HG03095 (cell line): ENCODE measurements at regions not wholly inside any gene's neighbourhood (a gene's known extent, or its start where the extent isn't known, plus 50 kb on each side); places are given as distances from the start of the nearest gene placed in this dataset.
"Not testable (repeated sequence)": the region's sequence is repeated elsewhere in the genome, so short reads cannot be mapped to it uniquely, and the experiment has no call there.

Source experiments
- ATAC-seq: cut with Tn5 transposase; IDR thresholded peaks from one replicate; pipeline ENCODE4 v1.9.1; 2021; ENCODE audit warnings: moderate library complexity; ENCODE audit not compliant: unreplicated experiment

DNA sequence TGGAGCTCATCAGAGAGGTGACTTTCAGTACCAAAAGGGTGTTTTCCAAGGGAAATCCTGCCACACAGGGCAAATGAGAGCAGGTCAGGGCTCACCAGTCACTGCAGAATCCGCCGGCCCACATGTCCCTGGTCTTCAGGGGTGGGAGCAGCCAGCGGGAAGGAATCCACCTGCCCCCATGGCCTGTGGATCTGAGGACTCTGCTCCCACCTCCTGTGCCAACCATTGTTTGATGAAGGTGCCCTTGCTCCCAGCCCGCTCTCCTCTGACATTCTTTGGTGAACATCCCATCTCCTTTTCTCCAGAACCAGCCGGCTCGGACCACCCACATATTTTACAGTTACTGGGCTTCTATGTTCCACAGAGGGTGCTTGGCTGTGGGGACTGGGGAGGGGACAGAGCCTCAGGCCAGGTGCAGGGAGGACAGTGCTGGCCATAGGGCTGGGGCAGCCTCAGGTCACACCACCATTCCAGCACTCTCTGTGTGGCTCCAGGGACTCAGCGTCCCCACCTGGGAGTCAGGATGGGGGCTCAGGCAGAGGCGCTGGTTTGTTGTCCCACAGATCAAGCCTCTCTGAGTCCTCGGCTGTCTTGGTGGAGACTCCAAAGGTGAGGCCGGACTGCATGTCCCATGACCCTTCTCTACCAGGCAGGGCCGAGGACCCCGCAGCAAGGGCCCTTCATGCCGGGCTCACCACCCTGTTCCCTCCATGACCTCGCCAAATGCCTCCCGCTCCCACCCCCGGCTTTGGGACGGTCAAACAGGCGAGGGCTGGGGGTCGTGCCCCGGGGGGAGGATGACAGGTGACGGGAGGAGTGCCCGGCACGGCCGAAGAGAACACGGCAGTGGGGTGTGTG is 183.2 kb upstream of the ZNF469 start:
- ATAC-seq, result not testable (repeated sequence)

GRCh38 chr16:88200154-88200895 is 182.4 kb upstream of the ZNF469 start:
- ATAC-seq, result not testable (repeated sequence)

- ATAC-seq, result no peak
Measured at GRCh38 chr16:88200896-88201185, 181.9 kb upstream of the ZNF469 start.

- not testable (repeated sequence) for ATAC-seq
Measured at GRCh38 chr16:88201611-88202010, 181.1 kb upstream of the ZNF469 start.

GRCh38 chr16:88202207-88202745 is 180.5 kb upstream of the ZNF469 start:
- no peak for ATAC-seq

DNA sequence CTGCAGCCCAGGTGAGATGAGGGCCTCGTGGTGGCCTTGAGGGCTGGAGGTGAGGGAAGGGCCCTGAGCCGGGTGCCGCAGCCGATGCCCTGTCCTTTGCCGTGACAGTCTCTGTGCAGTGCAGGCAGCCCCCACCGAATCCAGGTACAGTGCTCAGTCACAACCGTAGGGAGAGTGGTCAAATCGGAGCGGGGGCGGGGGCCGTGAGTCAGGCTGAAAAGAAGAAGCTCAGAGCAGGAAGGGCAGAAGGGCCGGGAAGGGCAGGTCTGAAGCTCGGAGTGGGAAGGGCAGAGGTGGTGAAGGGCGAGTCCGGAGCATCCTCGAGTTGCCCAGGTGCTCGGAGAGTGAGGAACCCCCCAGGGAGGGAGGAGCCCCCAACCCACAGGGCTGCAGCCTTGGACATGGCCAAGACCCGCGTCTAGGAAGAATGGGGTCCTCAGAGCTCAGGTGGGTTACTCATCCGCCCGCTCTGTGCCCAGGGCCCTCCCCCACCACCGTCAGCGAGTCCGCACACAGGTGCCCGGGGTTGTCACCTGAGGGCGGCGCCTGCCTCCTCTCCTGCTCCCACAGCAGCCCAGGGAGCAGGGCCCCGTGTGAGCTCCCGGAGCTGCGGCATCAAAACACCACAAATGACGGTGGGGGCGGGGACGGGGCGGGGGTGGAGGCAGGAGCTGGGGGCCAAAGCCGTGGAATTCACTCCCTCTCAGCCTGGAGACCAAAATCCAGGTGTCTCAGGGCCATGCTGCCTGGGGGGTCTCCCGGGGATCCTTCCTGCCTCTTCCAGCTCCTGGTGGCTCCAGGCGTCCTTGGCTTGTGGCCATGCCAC is 179.7 kb upstream of the ZNF469 start:
- ATAC-seq, result not testable (repeated sequence)

- not testable (repeated sequence) for ATAC-seq
Measured at GRCh38 chr16:88204131-88205110, 178.3 kb upstream of the ZNF469 start.

- not testable (repeated sequence) for ATAC-seq
Measured at GRCh38 chr16:88205482-88205881, 177.3 kb upstream of the ZNF469 start.

GRCh38 chr16:88206006-88206405 is 176.8 kb upstream of the ZNF469 start:
- not testable (repeated sequence) for ATAC-seq

- not testable (repeated sequence) for ATAC-seq
Measured at GRCh38 chr16:88206516-88206915, 176.2 kb upstream of the ZNF469 start.

DNA sequence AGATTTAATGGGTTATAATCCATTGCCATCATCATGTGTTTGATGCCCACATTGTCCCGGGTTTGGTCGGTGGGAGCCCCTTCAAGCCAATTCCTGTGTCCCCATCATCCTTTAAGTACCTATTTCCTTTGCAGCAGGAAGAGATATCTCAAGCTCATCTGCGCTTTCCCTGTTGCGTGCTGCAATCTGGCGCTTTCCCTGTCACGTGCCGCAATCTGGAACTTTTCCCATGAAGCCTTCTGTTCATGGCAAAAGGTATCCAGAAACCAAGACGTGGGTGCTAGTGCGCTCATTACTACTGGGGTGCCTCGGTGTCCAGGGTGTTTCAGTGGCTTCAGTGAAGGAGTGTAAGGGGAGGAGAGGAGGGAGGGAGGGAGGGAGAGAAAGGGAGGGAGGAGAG is 174.6 kb upstream of the ZNF469 start:
- no peak for ATAC-seq

DNA sequence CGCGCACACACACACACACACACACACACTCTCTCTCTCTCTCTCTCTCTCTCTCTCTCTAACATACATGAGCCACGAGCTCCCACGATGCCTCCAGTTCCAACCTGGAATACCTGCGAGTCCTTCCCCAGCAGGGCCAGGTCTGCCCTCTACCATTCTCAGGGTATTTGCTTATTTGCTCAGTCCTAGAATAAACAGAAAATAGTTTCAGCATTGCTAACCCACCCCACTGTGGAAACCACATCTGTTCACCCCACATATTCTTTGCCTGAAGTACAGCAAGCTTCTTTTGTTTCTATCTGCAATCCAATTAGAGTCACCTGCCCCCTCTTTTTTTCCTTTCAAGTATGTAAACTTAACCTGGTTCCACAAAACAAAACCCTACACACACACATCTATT is 174.0 kb upstream of the ZNF469 start:
- not testable (repeated sequence) for ATAC-seq

DNA sequence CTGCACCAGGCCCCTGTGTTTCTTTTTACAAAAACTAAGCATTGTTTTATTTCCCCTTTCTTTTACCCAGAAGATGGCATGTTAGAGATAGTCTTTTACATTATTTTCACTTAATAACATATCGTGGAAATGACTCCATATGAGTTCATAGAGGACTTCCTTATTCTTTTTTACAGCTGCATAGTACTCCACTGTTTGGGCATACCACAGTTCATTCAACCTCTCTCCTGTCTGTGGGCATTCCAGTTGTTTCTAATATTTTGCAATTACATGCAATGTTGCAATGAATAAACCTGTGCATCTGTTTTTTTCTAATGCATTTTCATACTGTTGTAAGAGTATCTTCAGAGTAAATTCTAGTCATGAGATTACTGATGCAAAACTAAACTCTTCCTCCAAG is 173.2 kb upstream of the ZNF469 start:
- ATAC-seq, result not testable (repeated sequence)

GRCh38 chr16:88213937-88214336 is 168.8 kb upstream of the ZNF469 start:
- ATAC-seq, result not testable (repeated sequence)

DNA sequence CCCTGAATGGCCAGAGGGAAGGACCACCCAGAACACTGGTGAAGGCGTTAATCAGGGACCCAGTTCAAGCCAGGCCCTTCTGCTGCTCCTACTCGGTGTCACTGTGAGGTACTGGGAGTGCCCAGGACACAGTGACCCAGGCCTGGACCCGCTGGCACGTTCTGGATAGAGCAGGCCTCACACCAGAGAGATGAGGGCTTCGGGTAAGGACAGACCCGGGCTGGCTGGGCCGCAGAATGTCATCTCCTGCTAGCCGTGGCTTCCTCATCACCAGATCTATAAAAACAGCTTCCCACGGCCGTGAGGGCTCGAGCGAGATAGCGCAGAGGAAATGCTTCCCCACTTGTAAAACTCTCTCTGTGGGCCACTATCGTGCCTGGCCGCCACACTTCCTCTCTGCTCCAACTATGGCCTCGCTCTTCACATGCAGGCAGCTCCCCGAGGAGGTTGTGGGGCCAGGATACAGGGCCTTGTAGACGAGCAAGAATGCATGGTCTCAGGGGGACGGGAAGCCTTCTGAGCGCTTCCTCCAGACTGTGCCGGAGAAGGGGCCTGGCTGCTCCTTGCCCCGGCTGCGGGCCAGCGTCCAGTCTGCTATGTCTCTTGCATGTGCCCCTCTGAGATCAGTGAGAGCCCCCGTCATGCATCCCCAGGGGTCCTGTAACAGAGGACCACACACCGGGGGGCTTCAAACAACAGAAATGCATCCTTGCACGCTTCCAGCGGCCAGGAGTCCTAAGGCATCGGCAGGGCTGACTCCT is 161.6 kb upstream of the ZNF469 start:
- ATAC-seq, result not testable (repeated sequence)

GRCh38 chr16:88223696-88224095 is 159.1 kb upstream of the ZNF469 start:
- ATAC-seq, result not testable (repeated sequence)

DNA sequence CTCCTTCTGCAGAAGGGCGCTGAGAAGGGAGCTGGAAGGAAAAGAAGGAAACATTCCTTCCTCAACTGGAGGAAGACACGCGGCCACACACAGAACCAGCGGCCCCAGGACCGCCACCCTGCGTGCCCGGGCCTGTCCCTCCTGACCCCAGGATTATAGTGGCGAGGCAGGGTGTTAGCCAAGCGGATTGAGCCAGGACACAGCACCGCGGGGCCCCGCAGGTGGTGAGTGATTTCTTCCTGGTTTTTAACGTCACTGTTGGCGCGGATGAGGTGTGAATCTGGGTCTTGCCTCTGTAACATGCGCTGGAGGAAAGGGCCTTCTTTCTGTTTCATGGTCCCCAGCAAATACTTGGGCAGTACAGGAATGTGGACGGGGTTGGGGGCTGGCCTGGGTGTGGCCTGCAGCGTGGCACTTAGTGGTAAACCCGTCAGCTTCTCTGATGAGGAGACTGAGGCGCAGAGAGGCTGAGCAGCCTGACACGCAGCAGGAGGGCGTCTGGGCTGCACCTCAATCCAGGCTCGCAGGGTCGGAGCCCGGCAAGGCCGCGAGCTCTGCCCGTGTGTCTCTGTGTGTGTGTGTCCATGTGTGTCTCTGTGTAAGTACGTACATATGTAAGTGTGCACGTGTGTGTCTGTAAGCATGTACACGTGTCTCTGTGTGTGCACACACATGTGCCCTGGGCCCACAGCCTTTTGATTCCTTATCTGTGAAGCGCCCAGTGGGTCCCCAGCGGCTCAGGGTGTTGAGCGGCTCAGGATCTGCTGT is 158.4 kb upstream of the ZNF469 start:
- ATAC-seq, result not testable (repeated sequence)

DNA sequence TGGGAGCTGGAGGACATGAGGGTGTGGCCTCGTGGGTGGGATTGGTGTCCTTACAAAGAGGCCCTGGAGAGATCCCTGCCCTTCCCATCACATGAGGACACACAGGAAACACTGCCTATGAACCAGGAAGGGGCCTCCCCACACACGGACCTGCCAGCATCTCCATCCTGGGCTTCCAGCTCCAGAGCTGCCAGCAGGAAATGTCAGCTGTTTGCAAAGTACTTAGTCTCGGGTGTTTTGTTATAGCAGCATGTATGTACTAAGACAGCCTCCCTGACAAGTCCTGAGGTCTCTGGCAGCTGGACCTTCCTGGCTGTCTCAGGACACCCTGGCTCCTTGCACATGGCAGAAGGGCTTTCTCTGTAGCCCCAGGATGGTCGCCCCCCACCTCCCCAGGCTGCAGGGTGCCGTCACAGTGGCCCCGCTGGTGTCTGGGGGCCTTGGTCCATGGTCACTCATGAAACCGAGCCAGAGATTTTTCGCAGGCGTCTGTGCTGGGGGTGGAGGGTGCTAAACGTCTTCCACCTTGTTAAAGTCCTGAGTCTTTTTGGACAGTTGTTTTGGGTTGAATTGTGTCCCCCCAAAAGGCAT is 157.0 kb upstream of the ZNF469 start:
- ATAC-seq, result not testable (repeated sequence)
